ENCODE measurements at regions not wholly inside any gene's neighbourhood (a gene's known extent, or its start where the extent isn't known, plus 50 kb on each side); places are given as distances from the start of the nearest gene placed in this dataset.
"Not testable (repeated sequence)": the region's sequence is repeated elsewhere in the genome, so short reads cannot be mapped to it uniquely, and the experiment has no call there.

- DNase-seq (ENCODE audit: low read depth in 2 of 2) = no peak
Measured at GRCh38 chr14:101616202-101616601, 54.9 kb downstream of the DIO3 start.

DNA sequence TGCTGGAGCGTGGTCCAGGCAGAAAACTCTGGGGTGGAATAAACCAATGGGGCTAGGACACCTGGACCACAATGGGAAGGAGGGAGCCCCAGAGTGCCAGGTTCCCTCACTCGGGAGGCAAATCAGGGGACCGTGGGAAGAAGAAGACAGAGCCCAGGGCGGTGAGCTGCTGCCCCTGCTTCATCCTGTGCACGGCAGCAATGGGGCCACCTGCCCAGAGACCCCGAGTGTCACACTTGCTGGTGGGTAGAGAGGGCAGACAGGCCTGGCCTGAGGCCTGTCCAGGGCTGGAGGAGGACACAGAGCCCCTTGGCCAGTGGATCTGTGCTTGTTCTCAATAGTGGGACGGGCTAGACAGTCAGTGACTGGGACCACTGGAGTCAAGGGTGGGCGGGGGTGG lies 58.2 kb downstream of the DIO3 start:
- DNase-seq (ENCODE audit: low read depth in 2 of 2) = no peak

GRCh38 chr14:101620031-101620788 lies 58.9 kb downstream of the DIO3 start:
- DNase-seq (ENCODE audit: low read depth in 2 of 2) = no peak

DNA sequence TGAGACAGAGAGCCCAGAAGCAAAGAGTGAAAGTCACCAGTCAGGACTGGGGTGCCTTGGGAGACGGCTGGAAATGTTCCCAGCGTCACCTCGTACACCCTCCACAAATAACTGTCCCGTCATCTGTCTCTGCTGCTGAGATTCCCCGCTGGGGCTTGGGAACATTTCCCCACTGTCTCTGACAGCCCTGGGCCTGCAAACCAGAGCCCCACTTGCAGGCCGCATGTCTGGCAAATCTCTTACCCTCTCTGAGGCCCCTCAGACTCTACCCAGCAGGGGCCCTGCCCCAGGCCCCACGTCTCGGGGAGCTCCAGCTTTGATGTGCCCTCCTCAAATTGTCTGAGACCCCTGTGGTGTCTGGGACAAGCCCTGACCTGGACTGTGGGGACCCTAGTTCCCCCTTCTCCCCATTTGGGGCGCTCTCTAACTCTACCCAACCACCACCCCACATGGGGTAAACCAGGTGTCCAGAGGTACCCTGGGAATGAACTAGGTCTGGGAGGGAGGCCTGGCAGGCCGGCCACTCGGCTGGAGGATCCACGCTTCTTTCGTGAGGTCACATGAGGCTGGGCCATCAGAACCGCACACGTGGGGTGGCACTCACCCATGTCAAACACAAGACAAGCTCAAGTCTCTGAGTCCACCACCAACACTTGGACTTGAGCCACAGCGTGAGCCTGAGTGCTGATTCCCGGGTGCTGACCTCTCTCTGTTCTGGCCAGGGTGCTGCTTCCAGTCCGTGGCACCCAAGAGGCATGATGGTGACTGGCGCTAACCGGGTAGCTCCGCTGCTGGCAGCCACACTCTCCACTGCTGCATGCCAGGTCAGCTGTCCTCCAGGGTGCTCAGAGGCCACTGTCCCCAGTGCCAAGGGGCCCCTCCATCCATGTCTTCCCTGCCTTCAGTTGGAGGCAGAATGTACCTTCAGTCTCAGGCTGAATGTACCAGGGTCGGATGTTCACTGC lies 59.8 kb downstream of the DIO3 start:
- DNase-seq (ENCODE audit: low read depth in 2 of 2) = no peak

DNA sequence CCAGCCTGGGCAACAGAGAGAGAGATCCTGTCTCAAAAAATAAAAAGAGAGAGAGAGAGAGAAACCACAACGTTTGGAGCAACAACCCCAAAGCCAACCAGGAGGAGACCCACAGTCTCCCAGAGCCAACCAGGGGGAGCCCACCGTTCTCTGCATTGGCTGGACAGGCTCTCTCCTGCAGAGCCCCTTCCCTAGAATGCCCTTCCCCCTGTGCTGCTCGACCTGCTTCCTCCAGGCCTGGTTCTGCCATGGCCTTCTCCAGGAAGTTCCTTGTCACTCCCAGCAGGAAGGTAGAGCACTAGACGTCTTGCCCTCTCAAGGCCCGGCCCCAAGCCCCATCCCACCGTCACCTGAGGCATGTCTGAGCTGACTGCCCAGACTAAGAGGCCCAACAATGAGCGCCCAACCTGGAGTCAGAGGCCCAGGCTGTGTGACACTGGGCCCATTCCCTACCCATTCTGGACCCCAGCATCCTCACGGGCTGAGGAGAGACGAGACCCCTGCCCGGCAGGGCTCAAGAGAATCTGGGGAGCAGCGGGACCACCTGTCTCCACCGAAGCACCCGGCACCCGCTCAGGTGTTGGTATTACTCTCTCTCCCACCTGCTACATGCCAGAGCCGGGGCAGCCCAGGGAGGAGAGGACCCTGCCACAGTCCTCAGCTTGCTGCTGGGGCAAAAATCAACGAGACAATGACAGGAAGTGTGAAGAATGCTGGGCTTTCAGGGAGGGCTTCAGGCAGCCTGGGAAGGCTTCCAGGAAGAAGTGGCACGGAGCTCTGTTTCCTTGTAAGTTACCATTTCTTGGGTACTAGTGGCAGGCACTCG lies 61.2 kb downstream of the DIO3 start:
- DNase-seq (ENCODE audit: low read depth in 2 of 2) = no peak

GRCh38 chr14:101623077-101623372 lies 61.7 kb downstream of the DIO3 start:
- DNase-seq (ENCODE audit: low read depth in 2 of 2) = no peak

GRCh38 chr14:101623685-101624444 lies 62.6 kb downstream of the DIO3 start:
- DNase-seq (ENCODE audit: low read depth in 2 of 2) = no peak

- DNase-seq (ENCODE audit: low read depth in 2 of 2) = no peak
Measured at GRCh38 chr14:101624536-101624935, 63.2 kb downstream of the DIO3 start.

- DNase-seq (ENCODE audit: low read depth in 2 of 2) = no peak
Measured at GRCh38 chr14:101625336-101626097, 64.2 kb downstream of the DIO3 start.

GRCh38 chr14:101626331-101626730 lies 65.0 kb downstream of the DIO3 start:
- no peak for DNase-seq (ENCODE audit: low read depth in 2 of 2)

DNA sequence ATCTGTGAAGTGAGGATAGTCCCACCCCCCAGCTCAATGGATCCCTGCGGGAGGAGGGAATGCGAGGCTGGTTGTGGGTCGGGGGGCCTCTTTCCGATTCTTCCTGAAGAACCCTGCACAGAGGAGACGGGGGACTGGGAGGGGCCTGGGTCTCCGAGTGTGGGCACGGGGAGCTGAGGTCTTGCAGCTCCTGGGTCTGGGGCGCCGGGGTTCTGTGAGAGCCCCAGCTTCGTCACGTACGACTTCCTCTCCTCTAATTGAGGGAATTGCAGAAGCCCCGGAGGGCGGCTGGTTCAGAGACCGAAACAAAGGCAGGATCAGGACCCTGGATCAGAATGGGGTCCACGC lies 66.6 kb downstream of the DIO3 start:
- DNase-seq (ENCODE audit: low read depth in 2 of 2) = no peak

- DNase-seq (ENCODE audit: low read depth in 2 of 2) = peak; percentile 64 to 68
Measured at GRCh38 chr14:101628471-101628966, 67.2 kb downstream of the DIO3 start.

DNA sequence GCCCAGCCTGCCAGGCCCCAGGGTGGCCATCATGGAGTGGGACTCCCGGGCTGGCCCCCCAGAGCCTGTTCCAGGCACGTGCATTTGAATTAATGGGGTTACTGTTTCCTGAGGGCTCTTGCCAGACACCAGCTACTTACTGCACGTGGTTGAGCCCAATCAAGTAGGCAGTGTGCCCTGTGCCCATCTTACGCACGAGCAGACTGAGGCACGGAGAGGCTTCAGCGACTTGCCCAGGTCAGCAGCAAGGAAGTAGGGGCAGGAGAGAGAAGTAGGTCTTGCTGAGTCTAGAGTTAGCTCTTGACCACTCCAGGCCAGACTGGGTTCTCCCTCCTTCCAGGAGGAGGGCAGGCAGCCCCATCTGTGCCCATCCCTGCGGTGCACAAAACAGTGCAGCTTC lies 67.7 kb downstream of the DIO3 start:
- no peak for DNase-seq (ENCODE audit: low read depth in 2 of 2)

DNA sequence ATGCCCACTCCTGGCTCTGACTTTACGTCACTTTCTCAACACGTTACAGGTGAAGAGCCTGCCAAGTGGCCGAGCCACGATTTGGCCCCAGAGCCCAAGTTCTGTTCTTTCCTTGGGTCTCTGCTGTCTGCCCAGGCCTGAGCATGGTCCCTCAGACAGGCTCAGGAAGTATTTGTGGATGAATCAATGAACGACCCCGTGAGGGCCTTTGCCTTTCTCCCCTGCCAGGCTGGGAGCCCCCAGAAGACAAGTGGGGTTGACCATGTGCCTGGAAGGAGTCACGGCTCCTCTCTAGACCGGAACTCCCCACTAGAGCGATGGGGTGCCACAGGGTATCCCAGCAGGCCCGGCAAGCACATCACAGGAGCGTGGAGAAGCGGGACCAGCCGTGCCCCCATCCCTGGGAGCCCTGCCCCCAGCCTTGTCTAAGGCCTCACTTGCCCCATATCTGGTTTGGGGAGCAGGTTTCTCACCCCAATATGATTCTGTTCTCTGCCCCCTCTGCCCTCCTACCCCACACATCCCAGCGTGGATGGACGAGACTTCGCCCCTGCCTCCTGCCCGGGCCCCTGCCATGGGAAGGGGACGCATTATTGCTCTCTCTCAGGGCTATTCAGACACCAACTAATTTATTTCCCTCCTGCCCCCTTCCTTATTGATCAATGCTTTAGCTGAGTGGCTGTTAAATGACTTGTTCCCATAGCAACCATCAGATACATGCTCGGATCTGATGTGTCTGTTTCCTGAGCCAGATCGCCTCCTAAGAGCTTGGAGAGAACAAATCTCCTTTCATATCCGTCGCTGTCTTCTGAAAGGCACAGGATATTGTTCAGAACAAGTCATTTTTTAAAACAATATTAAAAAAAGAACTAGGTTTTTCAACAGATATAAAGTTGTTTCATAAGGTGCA lies 69.0 kb downstream of the DIO3 start:
- no peak for DNase-seq (ENCODE audit: low read depth in 2 of 2)

DNA sequence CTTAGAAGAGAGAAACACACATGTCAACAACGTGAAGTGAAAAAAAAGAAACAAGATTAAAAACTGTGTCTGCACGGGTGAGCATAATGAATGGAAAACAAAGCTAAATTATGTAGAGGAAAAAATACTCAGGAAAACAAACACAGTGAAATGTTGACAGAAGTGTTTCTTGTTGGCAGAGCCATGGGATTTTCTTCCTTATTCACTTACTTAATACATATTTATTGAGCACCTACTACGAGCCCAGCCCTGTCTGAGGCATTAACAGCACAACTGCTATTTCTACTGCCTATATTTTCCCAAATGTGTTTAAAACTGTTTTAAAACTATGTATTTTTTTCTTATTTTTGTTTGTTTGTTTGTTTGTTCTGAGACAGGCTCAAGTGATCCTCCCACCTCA lies 69.9 kb downstream of the DIO3 start:
- no peak for DNase-seq (ENCODE audit: low read depth in 2 of 2)

DNA sequence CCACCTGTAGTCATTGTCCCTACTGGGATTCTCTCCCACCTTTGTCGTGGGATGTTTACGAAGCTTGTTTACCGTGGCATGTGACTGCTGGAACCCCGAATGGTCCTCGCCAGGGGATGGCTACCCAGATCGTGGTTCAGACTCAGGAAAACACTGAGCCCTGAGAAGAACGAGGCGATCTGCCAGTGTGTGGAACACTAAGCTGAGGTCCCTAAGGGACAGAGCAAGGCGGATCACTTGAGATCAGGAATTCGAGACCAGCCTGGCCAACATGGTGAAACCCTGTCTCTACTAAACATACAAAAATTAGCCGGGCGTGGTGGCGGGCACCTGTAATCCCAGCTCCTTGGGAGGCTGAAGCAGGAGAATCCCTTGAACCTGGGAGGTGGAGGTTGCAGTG lies 70.7 kb downstream of the DIO3 start:
- not testable (repeated sequence) for DNase-seq (ENCODE audit: low read depth in 2 of 2)

DNA sequence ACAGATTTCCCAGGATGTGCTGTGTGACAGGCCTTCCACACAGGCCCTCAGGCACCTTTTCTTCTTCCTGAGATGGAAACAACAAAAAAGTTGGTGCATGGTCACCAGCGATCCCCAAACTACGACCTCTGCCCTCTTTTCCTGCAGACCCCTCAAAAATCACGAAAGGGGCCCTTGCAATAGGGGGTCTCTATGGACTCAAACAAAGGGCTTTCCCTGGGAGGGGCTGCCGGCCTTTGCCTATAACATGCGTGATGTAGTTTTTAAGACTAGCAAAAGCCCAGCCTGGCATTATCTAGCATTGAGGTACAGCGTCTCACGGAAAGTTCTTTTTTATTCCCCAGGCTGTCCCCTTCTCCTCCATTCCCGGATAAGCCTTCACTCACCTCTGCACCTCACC lies 71.2 kb downstream of the DIO3 start:
- DNase-seq (ENCODE audit: low read depth in 2 of 2) = no peak

- no peak for DNase-seq (ENCODE audit: low read depth in 2 of 2)
Measured at GRCh38 chr14:101633276-101633675, 72.0 kb downstream of the DIO3 start.

GRCh38 chr14:101634202-101634849 lies 73.0 kb downstream of the DIO3 start:
- DNase-seq (ENCODE audit: low read depth in 2 of 2) = no peak

Measured in lung microvascular endothelial cell (primary cell).